ENCODE measurements at regions not wholly inside any gene's neighbourhood (a gene's known extent, or its start where the extent isn't known, plus 50 kb on each side); places are given as distances from the start of the nearest gene placed in this dataset.

DNA sequence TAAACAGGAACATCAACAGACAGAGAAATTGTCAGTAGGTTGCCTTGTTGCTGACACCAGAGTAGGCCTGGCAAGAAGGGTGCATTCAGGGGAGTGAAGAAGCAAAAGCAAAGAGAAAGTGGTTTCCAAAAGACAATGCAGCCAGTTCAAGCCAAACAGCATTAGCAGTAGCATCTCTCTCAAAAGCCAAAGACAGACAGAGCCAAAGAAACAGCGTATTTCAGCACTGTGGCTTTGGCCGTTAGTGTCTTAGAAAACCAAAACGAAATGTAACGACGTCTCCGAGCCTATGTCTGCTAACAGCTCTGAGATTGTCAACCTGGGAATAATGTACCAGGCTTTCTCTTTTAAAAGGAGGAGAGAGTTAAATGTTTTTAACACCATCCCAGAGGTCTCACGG, 178.6 kb downstream of the NRP2 start:
- TF ChIP-seq, protein P1, sequence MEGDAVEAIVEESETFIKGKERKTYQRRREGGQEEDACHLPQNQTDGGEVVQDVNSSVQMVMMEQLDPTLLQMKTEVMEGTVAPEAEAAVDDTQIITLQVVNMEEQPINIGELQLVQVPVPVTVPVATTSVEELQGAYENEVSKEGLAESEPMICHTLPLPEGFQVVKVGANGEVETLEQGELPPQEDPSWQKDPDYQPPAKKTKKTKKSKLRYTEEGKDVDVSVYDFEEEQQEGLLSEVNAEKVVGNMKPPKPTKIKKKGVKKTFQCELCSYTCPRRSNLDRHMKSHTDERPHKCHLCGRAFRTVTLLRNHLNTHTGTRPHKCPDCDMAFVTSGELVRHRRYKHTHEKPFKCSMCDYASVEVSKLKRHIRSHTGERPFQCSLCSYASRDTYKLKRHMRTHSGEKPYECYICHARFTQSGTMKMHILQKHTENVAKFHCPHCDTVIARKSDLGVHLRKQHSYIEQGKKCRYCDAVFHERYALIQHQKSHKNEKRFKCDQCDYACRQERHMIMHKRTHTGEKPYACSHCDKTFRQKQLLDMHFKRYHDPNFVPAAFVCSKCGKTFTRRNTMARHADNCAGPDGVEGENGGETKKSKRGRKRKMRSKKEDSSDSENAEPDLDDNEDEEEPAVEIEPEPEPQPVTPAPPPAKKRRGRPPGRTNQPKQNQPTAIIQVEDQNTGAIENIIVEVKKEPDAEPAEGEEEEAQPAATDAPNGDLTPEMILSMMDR (conservative IDR thresholded peaks at IDR 0.05 in 1 of 2, IDR thresholded peaks at IDR 0.05 in 1 of 2; ENCODE audit: low read depth in 1 of 2, low read length in 2 of 2) = no peak
- TF ChIP-seq EZH2 (IDR thresholded peaks at IDR 0.05; ENCODE audit: low read length, missing control alignments) = no peak

Measured in fibroblast of lung (primary cell).